Neural progenitor cell (in vitro differentiated cells): ENCODE measurements at regions not wholly inside any gene's neighbourhood (a gene's known extent, or its start where the extent isn't known, plus 50 kb on each side); places are given as distances from the start of the nearest gene placed in this dataset.
"Not testable (repeated sequence)": the region's sequence is repeated elsewhere in the genome, so short reads cannot be mapped to it uniquely, and the experiment has no call there.

Experiments used
- DNase-seq: peaks from one replicate; pipeline ENCODE4 v3.0.0-alpha.2; 2016; ENCODE audit warnings: low spot score
- H2AFZ ChIP-seq: fragments of 200-600 bp; sonication (generic); replicated peaks from 2 replicates; pipeline ENCODE4 v1.6.1; 2016; ENCODE audit warnings: antibody characterized with exemption
- H3F3A ChIP-seq: fragments of 200-600 bp; sonication (generic); 2 replicates; pipeline ENCODE4 v1.6.1; 2016; ENCODE audit warnings: antibody characterized with exemption, low read depth
- H3K27ac ChIP-seq: fragments of 200-600 bp; sonication (generic); 2 replicates; pipeline ENCODE4 v1.5.1; 2016; ENCODE audit warnings: mild to moderate bottlenecking
- H3K27me3 ChIP-seq: fragments of 200-600 bp; sonication (generic); 2 replicates; pipeline ENCODE4 v1.6.1; 2016; ENCODE audit warnings: mild to moderate bottlenecking, moderate library complexity
- H3K36me3 ChIP-seq: fragments of 200-600 bp; sonication (generic); 2 replicates; pipeline ENCODE4 v1.5.1; 2016
- H3K4me1 ChIP-seq: fragments of 200-600 bp; sonication (generic); 2 replicates; pipeline ENCODE4 v1.6.1; 2016; ENCODE audit warnings: mixed run types
- H3K4me2 ChIP-seq: fragments of 200-600 bp; sonication (generic); 2 replicates; pipeline ENCODE4 v1.6.1; 2016
- H3K4me3 ChIP-seq: fragments of 200-600 bp; sonication (generic); 2 replicates; pipeline ENCODE4 v1.5.1; 2016
- H3K79me2 ChIP-seq: fragments of 200-600 bp; sonication (generic); 2 replicates; pipeline ENCODE4 v1.6.1; 2016; ENCODE audit warnings: low read depth
- H3K9ac ChIP-seq: fragments of 200-600 bp; sonication (generic); 2 replicates; pipeline ENCODE4 v1.6.1; 2016
- H3K9me3 ChIP-seq: fragments of 200-600 bp; sonication (generic); 2 replicates; pipeline ENCODE4 v1.5.1; 2016; ENCODE audit warnings: low read depth
- H4K20me1 ChIP-seq: fragments of 200-600 bp; sonication (generic); 2 replicates; pipeline ENCODE4 v1.6.1; 2016; ENCODE audit warnings: low read depth
- H3K27ac Mint-ChIP-seq: 3 replicates; pipeline ENCODE4 v1.8.0; 2021; ENCODE audit warnings: mixed read lengths
- H3K27me3 Mint-ChIP-seq: 2 replicates; pipeline ENCODE4 v1.8.0; 2022; ENCODE audit warnings: low read depth, mild to moderate bottlenecking, inconsistent platforms, moderate library complexity, mixed read lengths; ENCODE audit not compliant: insufficient read depth
- H3K36me3 Mint-ChIP-seq: 3 replicates; pipeline ENCODE4 v1.8.0; 2021; ENCODE audit warnings: mixed read lengths
- H3K4me1 Mint-ChIP-seq: 3 replicates; pipeline ENCODE4 v1.8.0; 2021; ENCODE audit warnings: mixed read lengths
- H3K4me3 Mint-ChIP-seq: 3 replicates; pipeline ENCODE4 v1.8.0; 2021; ENCODE audit warnings: mild to moderate bottlenecking, moderate library complexity, mixed read lengths
- H3K9me3 Mint-ChIP-seq: 3 replicates; pipeline ENCODE4 v1.8.0; 2020; ENCODE audit warnings: mixed read lengths
- EZH2 ChIP-seq: fragments of 200-600 bp; sonication (generic); IDR thresholded peaks from 2 replicates; pipeline ENCODE4 v1.6.1; 2017; ENCODE audit warnings: antibody characterized with exemption, mild to moderate bottlenecking, moderate library complexity
- EZH2phosphoT487 ChIP-seq: fragments of 200-600 bp; sonication (generic); IDR thresholded peaks from 2 replicates; pipeline ENCODE4 v1.6.1; 2017; ENCODE audit warnings: antibody characterized with exemption
- TF ChIP-seq, protein P1 (sequence below): fragments of 200-600 bp; sonication (generic); IDR thresholded peaks from 2 replicates; pipeline ENCODE4 v1.5.1; 2017; ENCODE audit warnings: antibody characterized with exemption, mild to moderate bottlenecking

DNA sequence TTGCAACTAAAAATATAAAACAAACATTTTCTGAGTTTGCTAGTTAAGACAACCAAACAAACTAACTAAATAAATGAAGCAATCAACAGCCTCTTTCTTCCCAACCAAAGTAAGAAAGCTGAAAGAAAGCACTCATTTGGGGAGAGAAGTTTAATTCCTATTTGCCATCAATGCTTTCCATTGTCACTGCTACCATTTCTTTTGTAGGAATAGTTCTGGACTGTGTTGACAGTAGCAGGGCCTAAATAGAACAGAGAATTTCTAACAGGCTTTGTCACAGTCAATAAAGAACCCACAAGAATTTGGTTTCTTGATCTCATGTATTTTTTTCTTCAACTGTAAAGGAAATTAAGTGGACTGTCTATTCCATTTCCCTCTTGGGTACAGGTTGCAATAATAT is 1886.4 kb upstream of the TENM3 start:
- Histone ChIP-seq H2AFZ (no peak overlapping the region), H3K36me3 (no peaks in the 10 kb centered on the region), H3K79me2 (no peaks in the 10 kb centered on the region), H3K9ac (no peak overlapping the region), H3K4me2 (no peak overlapping the region), H3K27me3 (no peaks in the 10 kb centered on the region), H3K4me1 (no peaks in the 10 kb centered on the region), H4K20me1 (no peaks in the 10 kb centered on the region), H3K27ac (no peak overlapping the region), H3K4me3 (no peak overlapping the region), H3K9me3 (no peaks in the 10 kb centered on the region), H3F3A (no peaks in the 10 kb centered on the region)
- Mint-ChIP-seq H3K36me3 (no peaks in the 10 kb centered on the region), H3K9me3 (no peaks in the 10 kb centered on the region), H3K4me3 (no peak overlapping the region), H3K27me3 (no peaks in the 10 kb centered on the region), H3K4me1 (no peaks in the 10 kb centered on the region), H3K27ac (no peak overlapping the region)
- TF ChIP-seq, protein P1, sequence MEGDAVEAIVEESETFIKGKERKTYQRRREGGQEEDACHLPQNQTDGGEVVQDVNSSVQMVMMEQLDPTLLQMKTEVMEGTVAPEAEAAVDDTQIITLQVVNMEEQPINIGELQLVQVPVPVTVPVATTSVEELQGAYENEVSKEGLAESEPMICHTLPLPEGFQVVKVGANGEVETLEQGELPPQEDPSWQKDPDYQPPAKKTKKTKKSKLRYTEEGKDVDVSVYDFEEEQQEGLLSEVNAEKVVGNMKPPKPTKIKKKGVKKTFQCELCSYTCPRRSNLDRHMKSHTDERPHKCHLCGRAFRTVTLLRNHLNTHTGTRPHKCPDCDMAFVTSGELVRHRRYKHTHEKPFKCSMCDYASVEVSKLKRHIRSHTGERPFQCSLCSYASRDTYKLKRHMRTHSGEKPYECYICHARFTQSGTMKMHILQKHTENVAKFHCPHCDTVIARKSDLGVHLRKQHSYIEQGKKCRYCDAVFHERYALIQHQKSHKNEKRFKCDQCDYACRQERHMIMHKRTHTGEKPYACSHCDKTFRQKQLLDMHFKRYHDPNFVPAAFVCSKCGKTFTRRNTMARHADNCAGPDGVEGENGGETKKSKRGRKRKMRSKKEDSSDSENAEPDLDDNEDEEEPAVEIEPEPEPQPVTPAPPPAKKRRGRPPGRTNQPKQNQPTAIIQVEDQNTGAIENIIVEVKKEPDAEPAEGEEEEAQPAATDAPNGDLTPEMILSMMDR, result no peak
- TF ChIP-seq EZH2phosphoT487, result no peak
- no peak for TF ChIP-seq EZH2
- DNase-seq, result no peak

DNA sequence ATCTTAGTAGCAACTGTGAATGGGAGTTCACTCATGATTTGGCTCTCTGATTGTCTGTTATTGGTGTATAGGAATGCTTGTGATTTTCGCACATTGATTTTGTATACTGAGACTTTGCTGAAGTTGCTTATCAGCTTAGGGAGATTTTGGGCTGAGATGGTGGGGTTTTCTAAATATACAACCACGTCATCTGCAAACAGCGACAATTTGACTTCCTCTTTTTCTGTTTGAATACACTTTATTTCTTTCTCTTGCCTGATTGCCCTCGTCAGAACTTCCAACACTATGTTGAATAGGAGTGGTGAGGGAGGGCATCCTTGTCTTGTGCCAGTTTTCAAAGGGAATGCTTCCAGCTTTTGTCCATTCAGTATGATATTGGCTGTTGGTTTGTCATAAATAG is 1883.1 kb upstream of the TENM3 start:
- H3K9me3 Mint-ChIP-seq, H3K4me1 Mint-ChIP-seq, H3K4me1 ChIP-seq, H3K27ac Mint-ChIP-seq, DNase-seq, H3K36me3 Mint-ChIP-seq, H3F3A ChIP-seq, H4K20me1 ChIP-seq, H3K4me3 ChIP-seq, H3K9ac ChIP-seq, H3K27me3 ChIP-seq, H3K4me3 Mint-ChIP-seq, H3K79me2 ChIP-seq, H3K4me2 ChIP-seq, H3K27me3 Mint-ChIP-seq, H3K9me3 ChIP-seq, H2AFZ ChIP-seq, H3K27ac ChIP-seq, H3K36me3 ChIP-seq: not testable (repeated sequence)

DNA sequence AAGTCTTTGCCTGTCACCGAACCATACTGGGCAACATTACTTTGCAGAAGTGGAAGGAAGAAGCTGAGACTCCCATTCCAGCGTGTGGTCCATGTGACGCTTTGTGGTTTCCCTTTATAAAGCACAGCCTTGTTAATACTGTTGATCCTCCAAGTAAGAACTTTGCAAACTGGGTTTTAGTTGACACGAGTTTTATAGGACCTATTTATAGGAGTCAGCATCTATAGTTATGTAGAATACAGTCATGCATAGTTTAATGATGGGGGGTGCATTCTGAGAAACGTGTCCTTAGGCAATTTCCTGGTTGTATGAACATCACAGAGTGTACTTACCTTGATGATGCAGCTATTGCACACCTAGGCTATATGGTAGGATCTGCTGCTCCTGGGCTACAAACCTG is 1879.4 kb upstream of the TENM3 start:
- no peaks in the 10 kb centered on the region for H3K9me3 ChIP-seq
- Mint-ChIP-seq H3K9me3 (no peaks in the 10 kb centered on the region), H3K27me3 (no peaks in the 10 kb centered on the region), H3K36me3 (no peaks in the 10 kb centered on the region), H3K4me1 (no peaks in the 10 kb centered on the region), H3K27ac (no peak overlapping the region), H3K4me3 (no peak overlapping the region)
- no peak overlapping the region for H3K27ac ChIP-seq
- no peak overlapping the region for H3K4me3 ChIP-seq
- no peaks in the 10 kb centered on the region for H3K4me1 ChIP-seq
- H4K20me1 ChIP-seq, result no peaks in the 10 kb centered on the region
- no peak overlapping the region for H2AFZ ChIP-seq
- H3K9ac ChIP-seq, result no peak overlapping the region
- H3K4me2 ChIP-seq, result no peak overlapping the region
- no peak for TF ChIP-seq EZH2phosphoT487
- TF ChIP-seq, protein P1, result no peak
- no peak for TF ChIP-seq EZH2
- DNase-seq, result no peak
- no peaks in the 10 kb centered on the region for H3K79me2 ChIP-seq
- no peaks in the 10 kb centered on the region for H3F3A ChIP-seq
- H3K36me3 ChIP-seq, result no peaks in the 10 kb centered on the region
- H3K27me3 ChIP-seq, result no peaks in the 10 kb centered on the region

DNA sequence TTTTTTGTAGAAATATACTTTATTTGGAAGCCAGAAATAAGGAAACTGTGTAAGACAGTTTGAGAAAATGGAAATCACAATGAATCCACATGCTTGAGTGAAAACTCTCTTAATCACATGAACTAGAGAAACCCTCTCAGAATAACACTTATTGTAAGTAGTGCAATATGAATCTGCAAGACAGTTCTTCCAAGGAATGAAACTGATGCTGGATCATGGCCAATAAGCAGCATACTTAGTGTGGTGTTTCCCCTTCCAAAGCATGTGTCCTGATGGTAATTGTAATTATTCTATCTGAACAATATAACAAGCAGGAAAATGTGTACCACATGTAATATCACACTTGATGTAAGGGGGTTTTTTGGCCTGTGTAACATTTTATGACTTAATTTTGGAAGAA is 1870.5 kb upstream of the TENM3 start:
- Mint-ChIP-seq H3K36me3 (no peaks in the 10 kb centered on the region), H3K27me3 (no peaks in the 10 kb centered on the region), H3K4me3 (no peak overlapping the region), H3K27ac (no peak overlapping the region), H3K9me3 (no peaks in the 10 kb centered on the region), H3K4me1 (no peaks in the 10 kb centered on the region)
- Histone ChIP-seq H3K9ac (no peak overlapping the region), H4K20me1 (no peaks in the 10 kb centered on the region), H3F3A (no peaks in the 10 kb centered on the region), H3K9me3 (no peaks in the 10 kb centered on the region), H3K4me3 (no peak overlapping the region), H2AFZ (no peak overlapping the region), H3K27ac (no peak overlapping the region), H3K79me2 (no peaks in the 10 kb centered on the region), H3K27me3 (no peaks in the 10 kb centered on the region), H3K36me3 (no peaks in the 10 kb centered on the region), H3K4me1 (no peaks in the 10 kb centered on the region), H3K4me2 (no peak overlapping the region)
- TF ChIP-seq EZH2 (no peak), EZH2phosphoT487 (no peak)
- TF ChIP-seq, protein P1, result no peak
- DNase-seq, result no peak
